ENCODE measurements at regions not wholly inside any gene's neighbourhood (a gene's known extent, or its start where the extent isn't known, plus 50 kb on each side); places are given as distances from the start of the nearest gene placed in this dataset.

- DNase-seq: no peak
These were observed 462.9 kb downstream of the TBC1D22A start for GRCh38 chr22:47225080-47225930.
